GM19372 (cell line): ENCODE measurements at regions not wholly inside any gene's neighbourhood (a gene's known extent, or its start where the extent isn't known, plus 50 kb on each side); places are given as distances from the start of the nearest gene placed in this dataset.

Experiments used
- ATAC-seq: cut with Tn5 transposase; IDR thresholded peaks from one replicate; pipeline ENCODE4 v1.9.1; 2021; ENCODE audit warnings: mild to moderate bottlenecking, low read depth, moderate library complexity; ENCODE audit not compliant: unreplicated experiment

GRCh38 chr11:28728666-28729065 is 620.5 kb downstream of the METTL15 start:
- no peak for ATAC-seq

DNA sequence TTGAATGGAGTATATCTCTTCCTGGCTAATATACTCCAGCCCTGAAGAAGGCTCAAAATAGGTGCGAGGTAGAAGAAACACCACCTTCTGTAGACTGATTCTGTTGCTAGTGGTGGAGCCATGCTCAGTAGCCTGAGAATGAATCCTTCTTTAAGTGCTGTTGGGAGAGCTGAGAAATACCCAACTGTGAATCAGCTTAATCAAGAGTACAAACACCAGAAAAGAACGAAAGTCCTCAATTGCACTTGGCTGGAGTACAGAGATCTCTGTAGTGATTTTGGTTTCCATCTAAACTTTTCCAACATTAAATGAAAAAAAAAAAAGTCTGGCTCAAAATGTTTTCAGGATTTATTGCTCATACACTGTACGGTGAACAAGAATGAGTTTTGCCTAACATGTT is 619.1 kb downstream of the METTL15 start:
- no peak for ATAC-seq

DNA sequence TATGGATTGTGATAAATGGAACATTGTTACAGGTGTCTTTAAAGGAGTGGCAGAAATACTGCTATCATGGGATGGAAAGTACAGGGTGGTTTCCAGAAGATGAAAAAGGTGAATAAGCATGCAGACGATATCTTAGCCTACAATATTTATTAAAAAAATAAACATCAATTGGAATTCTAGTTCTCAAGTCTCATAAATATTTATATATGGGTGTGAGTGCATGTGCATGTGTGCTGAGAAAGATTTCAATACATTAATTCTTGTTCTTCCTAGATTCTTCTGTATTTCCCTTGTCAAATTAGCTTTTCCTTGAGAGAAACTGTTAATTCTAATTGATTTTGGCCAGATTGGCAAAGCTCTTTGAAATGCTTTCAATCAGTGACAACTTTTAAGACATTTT is 618.2 kb downstream of the METTL15 start:
- ATAC-seq, result no peak

- no peak for ATAC-seq
Measured at GRCh38 chr11:28715726-28716125, 607.5 kb downstream of the METTL15 start.

DNA sequence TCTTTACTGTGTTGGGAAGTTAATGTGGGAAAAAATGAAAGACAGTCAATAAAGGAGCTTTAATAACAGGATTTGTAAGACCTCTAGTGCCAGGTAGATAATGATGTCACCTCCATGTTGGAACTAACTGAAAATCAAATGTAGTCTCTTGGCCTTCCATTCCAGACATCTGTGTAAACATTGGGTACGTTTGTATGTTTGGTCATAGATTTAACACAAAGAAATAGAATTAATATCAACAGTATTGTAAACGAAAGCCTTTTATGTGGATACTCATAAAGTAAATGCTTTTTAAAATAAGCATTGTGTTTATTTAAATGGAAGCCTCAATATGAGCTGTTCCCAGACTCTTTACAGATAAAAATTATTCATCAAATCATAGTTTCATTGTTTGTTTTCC is 605.7 kb downstream of the METTL15 start:
- no peak for ATAC-seq

DNA sequence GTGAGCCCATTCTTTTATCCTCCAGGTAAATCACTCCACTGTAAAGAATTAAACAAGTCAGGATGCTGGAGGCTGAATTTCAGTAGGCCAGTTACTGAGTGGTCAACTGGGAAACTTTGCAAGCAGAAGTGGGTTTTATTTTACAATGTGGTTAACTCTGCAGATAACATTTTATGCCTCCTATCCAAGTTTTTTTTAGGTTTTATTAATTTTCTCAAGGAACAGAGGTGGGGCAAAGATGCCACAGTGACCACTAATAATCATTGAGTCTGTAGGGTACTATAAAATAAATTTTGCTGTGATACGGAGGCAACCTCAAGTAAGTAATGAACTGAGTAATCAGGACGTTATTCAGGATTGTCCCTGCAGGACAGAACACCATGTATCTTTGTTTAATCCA is 599.9 kb downstream of the METTL15 start:
- ATAC-seq, result no peak

- no peak for ATAC-seq
Measured at GRCh38 chr11:28704801-28705200, 596.6 kb downstream of the METTL15 start.

DNA sequence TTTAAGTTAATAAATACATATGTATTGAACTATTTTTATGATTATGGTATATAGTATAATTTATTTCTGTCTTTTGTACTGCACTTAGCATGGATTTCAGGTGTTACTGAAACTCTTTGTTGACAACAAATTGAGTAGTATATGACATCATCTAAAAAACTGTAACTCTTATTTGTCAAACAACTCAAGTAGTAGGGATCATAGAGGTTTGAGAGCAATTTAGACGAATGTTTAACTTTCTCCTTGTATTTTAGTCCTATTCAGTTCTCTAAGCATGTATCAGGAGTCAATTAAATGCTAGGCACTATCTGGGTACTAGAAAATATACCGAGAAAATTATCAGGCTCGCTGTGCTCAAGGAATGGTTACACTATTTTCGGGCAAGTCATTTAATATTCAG is 595.2 kb downstream of the METTL15 start:
- ATAC-seq, result no peak

DNA sequence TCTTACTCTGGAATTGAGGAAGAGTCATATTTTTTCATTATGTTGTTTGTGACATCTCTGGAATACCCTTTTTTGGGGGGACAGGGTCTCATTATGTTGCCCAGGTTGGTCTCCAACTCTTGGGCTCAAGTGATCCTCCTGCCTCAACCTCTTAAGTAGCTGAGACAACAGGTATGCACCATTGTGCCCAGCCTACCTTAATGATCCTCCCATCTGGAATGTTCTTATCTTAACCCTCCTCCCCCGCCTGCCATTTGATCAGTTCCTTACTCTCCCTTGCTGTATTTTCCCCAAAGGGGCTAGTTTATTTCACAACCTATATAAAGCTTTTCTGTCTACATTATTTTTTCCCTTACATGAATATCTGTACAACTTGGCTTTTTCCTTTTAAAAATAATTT is 594.7 kb downstream of the METTL15 start:
- ATAC-seq, result no peak

DNA sequence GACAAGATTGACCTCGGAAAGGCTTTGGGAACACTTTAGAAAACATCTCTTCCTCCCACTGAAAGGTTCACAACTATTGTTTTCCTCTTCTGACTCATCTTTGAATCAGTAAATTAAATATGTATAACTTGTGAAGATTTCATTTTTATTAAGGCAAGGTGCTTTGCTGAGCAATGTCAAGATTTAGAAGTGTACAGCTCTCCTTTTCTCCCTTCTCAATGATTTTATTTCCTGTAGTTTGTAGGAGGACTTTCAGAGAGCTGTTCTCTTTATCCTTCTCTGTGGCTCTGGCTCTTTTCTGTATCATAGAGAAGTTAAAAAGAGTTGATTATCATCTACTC is 594.2 kb downstream of the METTL15 start:
- no peak for ATAC-seq

GRCh38 chr11:28701760-28702449 is 593.7 kb downstream of the METTL15 start:
- ATAC-seq, result no peak

GRCh38 chr11:28699701-28700100 is 591.5 kb downstream of the METTL15 start:
- no peak for ATAC-seq

DNA sequence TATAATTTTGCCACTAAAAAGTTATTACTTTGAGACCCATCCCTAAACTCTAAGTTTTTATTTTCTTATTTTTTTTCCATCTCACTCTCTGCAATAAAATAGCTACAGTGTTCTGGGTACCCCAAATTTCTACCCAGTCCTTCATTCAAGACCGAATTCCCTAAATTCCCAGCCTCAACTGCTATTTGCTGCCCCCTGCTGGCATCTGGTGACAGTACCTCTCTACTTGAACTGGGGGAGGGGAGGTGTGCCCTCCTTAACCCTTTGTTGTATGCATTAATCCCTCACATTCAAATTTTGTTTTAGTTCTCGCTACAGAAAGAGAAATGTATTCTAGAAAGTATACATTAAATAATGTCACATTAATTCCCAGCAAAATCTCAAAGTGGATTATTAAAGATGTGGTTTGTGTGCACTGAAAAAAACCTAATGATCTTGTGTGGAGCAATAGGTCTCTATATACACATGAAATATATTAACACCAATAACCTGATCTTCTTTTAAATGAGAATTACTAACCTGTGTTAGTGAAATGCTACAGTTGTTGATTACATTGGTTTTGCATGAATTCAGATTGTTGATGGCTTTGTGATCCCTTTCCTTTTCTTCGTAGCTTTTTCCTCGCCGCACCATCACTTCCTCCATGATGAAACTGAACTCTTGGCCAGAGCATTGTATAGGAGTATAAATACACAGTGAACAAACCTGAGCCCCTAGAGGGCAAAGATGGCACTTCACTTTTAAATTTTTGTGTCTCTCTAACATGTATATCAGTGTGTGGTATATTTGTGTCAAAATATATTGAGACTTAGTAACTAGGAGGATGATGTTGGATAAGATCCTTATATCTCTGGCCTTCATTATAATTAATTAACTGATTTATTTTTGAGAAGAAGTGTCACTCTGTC is 590.0 kb downstream of the METTL15 start:
- peak; percentile 59 for ATAC-seq

- ATAC-seq, result no peak
Measured at GRCh38 chr11:28696591-28696990, 588.4 kb downstream of the METTL15 start.

GRCh38 chr11:28690746-28691145 is 582.6 kb downstream of the METTL15 start:
- no peak for ATAC-seq

- no peak for ATAC-seq
Measured at GRCh38 chr11:28684011-28684586, 575.9 kb downstream of the METTL15 start.

- ATAC-seq, result no peak
Measured at GRCh38 chr11:28679795-28680468, 571.7 kb downstream of the METTL15 start.

DNA sequence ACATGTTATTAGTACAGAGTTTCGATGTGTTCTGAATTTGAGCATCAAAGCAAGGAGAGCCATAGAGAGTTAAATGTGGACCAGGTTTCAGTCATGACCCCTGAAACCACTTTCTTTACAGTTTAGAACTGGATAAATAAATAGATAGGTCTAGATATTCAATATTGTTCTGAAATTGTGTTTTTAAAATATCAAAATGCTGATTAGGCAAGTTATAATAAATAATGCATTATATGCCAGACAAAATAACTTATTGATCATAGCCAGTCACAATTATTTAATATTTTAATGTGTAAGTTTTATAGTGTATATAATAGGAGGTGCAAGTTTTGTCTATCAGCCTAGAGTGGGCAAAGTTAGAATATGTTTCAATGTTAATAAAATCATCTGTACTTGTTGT is 569.5 kb downstream of the METTL15 start:
- ATAC-seq, result no peak

GRCh38 chr11:28675183-28675582 is 567.0 kb downstream of the METTL15 start:
- ATAC-seq, result no peak

GRCh38 chr11:28674433-28675103 is 566.4 kb downstream of the METTL15 start:
- ATAC-seq, result no peak
